Pancreas (tissue), 10 donors: ENCODE measurements at regions not wholly inside any gene's neighbourhood (a gene's known extent, or its start where the extent isn't known, plus 50 kb on each side); places are given as distances from the start of the nearest gene placed in this dataset.

Source experiments
- ATAC-seq, 4 donors: fragments of 200-7000 bp; cut with Tn5 transposase; one replicate each; pipeline versions ENCODE4 v1.8.0 to v1.9.1; 2020; ENCODE audit warnings: mild to moderate bottlenecking in 4 of 4, moderate library complexity in 4 of 4
- DNase-seq, 6 donors: peaks; one replicate each; pipeline ENCODE4 v3.0.0-alpha.2; 2020
- FAIRE-seq: peaks from 2 replicates; lab custom pipeline; 2012; peaks lifted over from hg19 to GRCh38; lab: Jason Lieb, UNC
- H3K27ac ChIP-seq, 4 donors: fragments of 200-600 bp; sonication (generic); 1 replicate in 3 of 4; 2 replicates in 1 of 4; pipeline versions ENCODE4 v1.5.0 to v1.8.0; 2020
- H3K27me3 ChIP-seq, 4 donors: fragments of 200-600 bp; one replicate each; pipeline ENCODE4 v1.8.0; 2021
- H3K36me3 ChIP-seq, 3 donors: fragments of 200-600 bp; sonication (generic) in 1 of 3; one replicate each; pipeline versions ENCODE4 v1.5.0 to v1.8.0; 2020 to 2021
- H3K4me1 ChIP-seq, 3 donors: fragments of 200-600 bp; one replicate each; pipeline ENCODE4 v1.8.0; 2021
- H3K4me3 ChIP-seq, 4 donors: fragments of 200-600 bp; sonication (generic) in 2 of 4; one replicate each; pipeline versions ENCODE4 v1.5.0 to v1.8.0; 2020 to 2021
- H3K9me3 ChIP-seq, 4 donors: fragments of 200-600 bp; one replicate each; pipeline ENCODE4 v1.8.0; 2021
- WGBS, 2 donors: extraction: QIAGEN DNeasy Blood & Tissue Kit; methylation state at CpG; one replicate each; pipeline ENCODE4 v1.1.7; 2013; 5-methylcytosine and 5-hydroxymethylcytosine counted together
- intact Hi-C, 3 donors: fragments of 100-400 bp; cut with DNase I; formaldehyde crosslinking; loops; one replicate each; pipeline versions ENCODE4 v1.11.1 to v1.14.2; 2022
- TF ChIP-seq, protein P1 (sequence below), 4 donors: fragments of 200-600 bp; sonication (generic) in 3 of 4; IDR thresholded peaks; one replicate each; pipeline versions ENCODE4 v1.5.0 to v1.8.0; 2021; ENCODE audit warnings: antibody characterized with exemption in 4 of 4
- donor health status: healthy with polysubstance abuse.
- donor health status: DM: no; HTN: no; CAD: no; lungs with moderate emphysema.
- donor health status: DM: no; HTN: no; CAD: no.
- donor health status: control.
- donor health status: control.
- donor health status: Bipolar disorder and iron deficiency.
- donor health status: DM: yes; HTN: yes; CAD: no.
- donor health status: DM: no; HTN: no; CAD: no.
- donor health status: DM: no; HTN: no; CAD: no.
- donor health status: DM: yes; HTN: yes; CAD: no.

DNA sequence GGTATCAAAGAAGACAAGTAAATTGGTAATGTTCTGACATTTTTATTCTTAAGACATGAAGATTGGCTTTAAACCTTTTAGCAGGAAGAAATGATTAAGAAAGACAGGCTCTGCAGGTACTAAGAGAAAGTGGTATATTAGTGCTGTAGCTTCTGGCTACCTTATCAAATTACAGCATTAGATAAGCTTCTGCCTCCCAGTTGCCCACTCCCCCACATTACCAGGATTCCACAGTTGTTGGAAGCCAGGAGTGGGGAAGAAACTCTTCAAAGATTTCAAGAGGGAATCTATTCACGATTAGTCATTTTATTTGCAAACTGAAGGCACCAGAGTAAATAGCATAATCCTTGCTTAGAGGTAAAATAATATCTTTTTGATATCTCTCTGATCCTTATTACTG is 274.9 kb downstream of the LMO4 start:
- 50 to 62% methylated on average over 1 of the region's 1 CpG for WGBS, 2 donors
- Histone ChIP-seq H3K9me3 (no peaks in the 10 kb centered on the region), H3K27me3 (no peaks in the 10 kb centered on the region), H3K4me1 (no peaks in the 10 kb centered on the region), H3K36me3 (no peaks in the 10 kb centered on the region), H3K27ac (no peak overlapping the region), H3K4me3 (no peak overlapping the region)
- intact Hi-C loops: no loop called here
- ATAC-seq (no peak), DNase-seq (no peak), FAIRE-seq (no peak)
- TF ChIP-seq, protein P1, sequence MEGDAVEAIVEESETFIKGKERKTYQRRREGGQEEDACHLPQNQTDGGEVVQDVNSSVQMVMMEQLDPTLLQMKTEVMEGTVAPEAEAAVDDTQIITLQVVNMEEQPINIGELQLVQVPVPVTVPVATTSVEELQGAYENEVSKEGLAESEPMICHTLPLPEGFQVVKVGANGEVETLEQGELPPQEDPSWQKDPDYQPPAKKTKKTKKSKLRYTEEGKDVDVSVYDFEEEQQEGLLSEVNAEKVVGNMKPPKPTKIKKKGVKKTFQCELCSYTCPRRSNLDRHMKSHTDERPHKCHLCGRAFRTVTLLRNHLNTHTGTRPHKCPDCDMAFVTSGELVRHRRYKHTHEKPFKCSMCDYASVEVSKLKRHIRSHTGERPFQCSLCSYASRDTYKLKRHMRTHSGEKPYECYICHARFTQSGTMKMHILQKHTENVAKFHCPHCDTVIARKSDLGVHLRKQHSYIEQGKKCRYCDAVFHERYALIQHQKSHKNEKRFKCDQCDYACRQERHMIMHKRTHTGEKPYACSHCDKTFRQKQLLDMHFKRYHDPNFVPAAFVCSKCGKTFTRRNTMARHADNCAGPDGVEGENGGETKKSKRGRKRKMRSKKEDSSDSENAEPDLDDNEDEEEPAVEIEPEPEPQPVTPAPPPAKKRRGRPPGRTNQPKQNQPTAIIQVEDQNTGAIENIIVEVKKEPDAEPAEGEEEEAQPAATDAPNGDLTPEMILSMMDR (IDR thresholded peaks at IDR 0.05): no peak

DNA sequence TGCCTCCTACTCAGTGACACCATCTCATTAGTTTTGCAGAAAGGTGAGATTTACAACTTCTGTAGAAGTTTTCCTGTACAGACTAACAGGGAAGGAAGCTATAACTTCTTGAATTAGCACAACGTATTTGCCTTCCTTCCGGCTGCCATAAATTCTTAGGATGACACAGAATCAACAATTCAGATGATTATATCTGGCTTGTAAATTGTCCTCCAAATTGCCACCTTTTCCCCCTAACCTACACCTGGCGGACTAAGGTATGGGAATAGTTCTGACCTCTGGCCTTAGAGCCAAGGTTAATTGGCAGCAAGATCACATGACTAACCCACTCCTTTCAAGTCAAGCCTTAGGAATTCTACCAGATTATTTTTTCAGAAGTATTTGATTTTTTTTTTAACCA is 284.3 kb downstream of the LMO4 start:
- Histone ChIP-seq H3K27ac (no peak overlapping the region), H3K36me3 (no peaks in the 10 kb centered on the region), H3K4me3 (no peak overlapping the region), H3K4me1 (no peaks in the 10 kb centered on the region), H3K9me3 (no peaks in the 10 kb centered on the region), H3K27me3 (no peaks in the 10 kb centered on the region)
- FAIRE-seq (no peak), DNase-seq (no peak), ATAC-seq (no peak)
- TF ChIP-seq, protein P1 (IDR thresholded peaks at IDR 0.05): no peak
- intact Hi-C loops: no loop called here
- 62 to 70% methylated on average over 3 of the region's 3 CpGs for WGBS, 2 donors

DNA sequence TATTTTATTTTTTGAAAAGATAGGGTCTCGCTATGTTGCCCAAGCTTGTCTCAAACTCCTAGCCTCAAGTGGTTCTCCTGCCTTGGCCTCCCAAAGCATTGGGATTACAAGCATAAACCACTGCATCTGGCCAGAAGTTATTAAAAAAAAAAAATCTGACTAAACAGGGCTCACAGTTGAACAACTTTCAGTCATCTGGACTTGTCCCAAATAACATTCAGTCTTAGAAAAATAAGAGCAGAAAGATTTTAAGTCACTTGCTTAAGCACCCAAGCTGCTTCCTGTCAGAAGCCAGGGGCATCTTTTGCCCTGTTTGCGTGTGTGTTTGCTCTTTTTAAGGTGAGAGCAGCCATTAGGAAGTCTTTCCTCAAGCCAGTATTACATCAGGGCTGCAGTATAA is 286.8 kb downstream of the LMO4 start:
- no peak for DNase-seq
- 91 to 93% methylated on average over 2 of the region's 2 CpGs for WGBS, 2 donors
- H3K27me3 ChIP-seq: no peaks in the 10 kb centered on the region

DNA sequence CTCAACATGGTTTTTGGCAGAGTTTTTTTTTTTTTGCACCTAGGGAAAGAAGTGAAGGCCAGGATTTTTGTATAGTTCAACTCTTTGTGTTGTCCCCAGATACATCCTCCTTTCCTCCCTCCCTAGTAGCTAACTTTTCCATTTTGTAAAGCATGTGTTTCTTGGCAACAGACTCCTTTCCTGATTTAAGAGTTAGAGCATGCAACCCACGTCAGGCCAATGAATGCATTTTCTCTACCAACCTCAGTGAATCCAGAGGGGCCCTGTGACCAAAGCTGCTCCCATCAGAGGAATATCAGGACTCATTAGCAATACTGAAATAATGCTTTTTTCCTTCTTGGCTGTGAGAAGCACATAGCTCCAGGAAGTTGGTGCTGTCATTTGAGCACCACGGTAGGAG is 287.2 kb downstream of the LMO4 start:
- no peak overlapping the region for H3K4me3 ChIP-seq
- intact Hi-C loops: no loop called here
- FAIRE-seq: no peak
- H3K27me3 ChIP-seq: no peaks in the 10 kb centered on the region
- no peak overlapping the region for H3K27ac ChIP-seq
- no peak for ATAC-seq
- no peaks in the 10 kb centered on the region for H3K36me3 ChIP-seq
- no peaks in the 10 kb centered on the region for H3K9me3 ChIP-seq
- WGBS, 2 donors: 85 to 94% methylated on average over 2 of the region's 2 CpGs
- no peaks in the 10 kb centered on the region for H3K4me1 ChIP-seq
- TF ChIP-seq, protein P1 (IDR thresholded peaks at IDR 0.05): no peak
- no peak for DNase-seq

More for the DNA sequence above, 286.8 kb downstream of the LMO4 start:
- ATAC-seq: no peak
- FAIRE-seq: no peak
- no peak overlapping the region for H3K4me3 ChIP-seq
- no peaks in the 10 kb centered on the region for H3K9me3 ChIP-seq
- no peaks in the 10 kb centered on the region for H3K36me3 ChIP-seq
- intact Hi-C loops: no loop called here
- H3K27ac ChIP-seq: no peak overlapping the region
- no peaks in the 10 kb centered on the region for H3K4me1 ChIP-seq
- TF ChIP-seq, protein P1 (IDR thresholded peaks at IDR 0.05): no peak

DNA sequence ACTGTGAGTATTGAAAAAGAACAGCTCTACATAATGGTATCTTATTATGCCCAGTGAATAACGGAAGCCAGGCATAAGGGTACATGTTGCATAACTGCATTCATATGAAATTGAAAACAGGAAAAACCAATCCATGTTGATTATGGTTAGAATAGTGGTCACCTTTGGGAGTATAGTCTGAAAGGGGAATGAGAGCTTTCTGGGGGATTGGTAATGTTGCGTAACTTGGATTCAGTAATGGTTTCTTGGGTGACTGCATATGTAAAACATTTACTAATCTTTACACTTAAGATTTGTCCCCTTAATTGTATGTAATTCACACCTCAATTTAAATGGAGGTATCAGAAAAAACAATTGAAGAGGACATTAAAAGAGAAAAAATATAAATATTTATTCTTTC is 292.1 kb downstream of the LMO4 start:
- no peaks in the 10 kb centered on the region for H3K9me3 ChIP-seq
- H3K4me3 ChIP-seq: no peak overlapping the region
- H3K27me3 ChIP-seq: no peaks in the 10 kb centered on the region
- no peak for DNase-seq
- ATAC-seq: no peak
- no peaks in the 10 kb centered on the region for H3K36me3 ChIP-seq
- no peaks in the 10 kb centered on the region for H3K4me1 ChIP-seq
- no peak overlapping the region for H3K27ac ChIP-seq
- WGBS, 2 donors: 92 to 96% methylated on average over 2 of the region's 2 CpGs
- TF ChIP-seq, protein P1 (IDR thresholded peaks at IDR 0.05): no peak
- FAIRE-seq: no peak
- intact Hi-C loops: no loop called here
